ENCODE measurements at regions not wholly inside any gene's neighbourhood (a gene's known extent, or its start where the extent isn't known, plus 50 kb on each side); places are given as distances from the start of the nearest gene placed in this dataset.

- peaks cover 9 to 19% of the 10 kb centered on the region in 2 experiments for H3K4me1 Mint-ChIP-seq
- no CpG with 5 or more reads among the region's 4 CpGs for WGBS (ENCODE audit: extremely low coverage, insufficient read length, low lambda C conversion rate)
Measured at GRCh38 chr2:219918944-219919343, 291.5 kb downstream of the SLC4A3 start.

More at GRCh38 chr2:219918944-219919343, 291.5 kb downstream of the SLC4A3 start:
- Mint-ChIP-seq H3K4me3 (no peak overlapping the region), H3K36me3 (ENCODE audit: insufficient read depth in 1 of 3, low read depth in 3 of 3) (no peaks in the 10 kb centered on the region), H3K27me3 (ENCODE audit: low read depth) (no peaks in the 10 kb centered on the region), H3K9me3 (no peaks in the 10 kb centered on the region), H3K27ac (no peak overlapping the region)
- Histone ChIP-seq H3K79me2 (ENCODE audit: insufficient read depth, low read length) (no peaks in the 10 kb centered on the region), H2BK15ac (ENCODE audit: low read depth, low read length) (no peak overlapping the region), H3K23me2 (ENCODE audit: insufficient read length, low read depth, low read length, poor library complexity, severe bottlenecking) (no peaks in the 10 kb centered on the region), H3K18ac (ENCODE audit: insufficient read length, low read depth, low read length) (no peak overlapping the region), H3K14ac (ENCODE audit: insufficient read depth, low read length) (no peak overlapping the region), H3T11ph (ENCODE audit: low read length) (no peak overlapping the region), H3K79me1 (ENCODE audit: insufficient read depth, low read depth, low read length, poor library complexity, severe bottlenecking) (no peaks in the 10 kb centered on the region), H4K5ac (ENCODE audit: insufficient read length, low read depth, low read length) (no peak overlapping the region), H2BK120ac (ENCODE audit: low read depth, low read length, poor library complexity, severe bottlenecking) (no peak overlapping the region), H3K56ac (ENCODE audit: insufficient read length, low read depth, low read length) (no peak overlapping the region), H3K27ac (ENCODE audit: insufficient read length, low read depth, low read length) (no peak overlapping the region), H3K4ac (ENCODE audit: low read depth, low read length) (no peak overlapping the region), H4K8ac (replicated peaks; ENCODE audit: insufficient read length, low read depth, low read length) (no peak overlapping the region), H3K4me2 (ENCODE audit: insufficient read depth, insufficient read length, low read length) (no peak overlapping the region), H2BK5ac (ENCODE audit: insufficient read length, low read length) (no peak overlapping the region), H3K9me3 (ENCODE audit: control insufficient read depth, low read depth, low read length) (no peaks in the 10 kb centered on the region), H2BK20ac (ENCODE audit: low read depth, low read length, poor library complexity, severe bottlenecking) (no peak overlapping the region), H4K20me1 (ENCODE audit: control insufficient read depth, insufficient read depth, insufficient read length) (no peaks in the 10 kb centered on the region), H3K9ac (ENCODE audit: extremely low read depth, insufficient read length, low read length) (no peak overlapping the region), H2BK12ac (ENCODE audit: insufficient read length, low read depth, low read length) (no peak overlapping the region), H2AK5ac (ENCODE audit: insufficient read length, low read length) (no peak overlapping the region), H3K27me3 (ENCODE audit: insufficient read depth, low read length) (no peaks in the 10 kb centered on the region), H3K4me1 (ENCODE audit: insufficient read depth, low read length) (no peaks in the 10 kb centered on the region), H2AFZ (ENCODE audit: low read length) (no peak overlapping the region), H4K91ac (ENCODE audit: insufficient read length, low read depth, low read length) (no peak overlapping the region), H3K23ac (ENCODE audit: insufficient read length, low read depth, low read length) (no peak overlapping the region)
- no peak for TF ChIP-seq CTCF (conservative IDR thresholded peaks at IDR 0.05)
- DNase-seq: no peak
